Activated CD4-positive, alpha-beta memory T cell treated with anti-CD3 and anti-CD28 coated beads for 36 hours (primary cell): ENCODE measurements at regions not wholly inside any gene's neighbourhood (a gene's known extent, or its start where the extent isn't known, plus 50 kb on each side); places are given as distances from the start of the nearest gene placed in this dataset.
A peak's percentile ranks its signal among the peaks of the same experiment; 100 is the strongest.
"Not testable (repeated sequence)": the region's sequence is repeated elsewhere in the genome, so short reads cannot be mapped to it uniquely, and the experiment has no call there.

ENCODE experiments used
- CTCF ChIA-PET: fragments of 350-600 bp; sonication (Branson Sonifier 250); formaldehyde crosslinking; loops from one replicate; lab custom pipeline; 2021; ENCODE audit warnings: antibody characterized with exemption, inconsistent platforms; lab: Charles Lee
- POLR2A ChIA-PET: fragments of 350-600 bp; sonication (Branson Sonifier 250); formaldehyde crosslinking; loops from one replicate; lab custom pipeline; 2021; ENCODE audit warnings: antibody characterized with exemption; lab: Charles Lee
- DNase-seq: peaks from one replicate; pipeline ENCODE4 v3.0.0-alpha.2; 2020
- H3K27ac Mint-ChIP-seq: one replicate; pipeline ENCODE4 v1.8.0; 2021; ENCODE audit warnings: mixed read lengths
- H3K27me3 Mint-ChIP-seq: one replicate; pipeline ENCODE4 v1.8.0; 2021; ENCODE audit warnings: mixed read lengths
- H3K36me3 Mint-ChIP-seq: one replicate; pipeline ENCODE4 v1.8.0; 2021; ENCODE audit warnings: mixed read lengths
- H3K4me1 Mint-ChIP-seq: one replicate; pipeline ENCODE4 v1.8.0; 2021; ENCODE audit warnings: low read depth, mixed read lengths
- H3K4me3 Mint-ChIP-seq: one replicate; pipeline ENCODE4 v1.8.0; 2021; ENCODE audit warnings: mild to moderate bottlenecking, mixed read lengths
- H3K9me3 Mint-ChIP-seq: one replicate; pipeline ENCODE4 v1.8.0; 2021; ENCODE audit warnings: mixed read lengths
- intact Hi-C: fragments of 100-400 bp; cut with micrococcal nuclease; formaldehyde crosslinking; loops from one replicate; pipeline ENCODE4 v1.15.1; 2023

DNA sequence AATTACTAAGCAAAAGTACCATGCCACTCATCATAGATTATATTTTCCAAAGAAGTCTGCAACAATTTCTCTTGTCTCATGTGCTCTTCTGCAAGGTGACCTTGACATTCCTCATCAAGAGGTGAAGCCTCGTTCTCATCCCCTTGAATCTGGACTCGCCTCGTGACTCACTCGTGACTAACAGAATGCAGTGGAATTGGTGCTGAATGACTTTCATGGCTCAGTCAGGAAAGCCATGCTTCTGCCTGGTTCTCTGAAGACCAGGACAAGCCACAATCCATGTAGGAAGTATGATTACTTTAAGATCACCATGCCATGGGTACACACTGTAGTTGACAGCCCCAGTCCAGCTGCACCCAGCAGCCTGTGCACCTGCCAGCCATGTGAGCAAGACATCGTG lies 335.8 kb downstream of the GADD45G start:
- intact Hi-C loops, result no loop called here
- Mint-ChIP-seq H3K27ac (no peak overlapping the region), H3K4me3 (no peak overlapping the region), H3K27me3 (peaks cover 25% of the 10 kb centered on the region), H3K36me3 (no peaks in the 10 kb centered on the region), H3K9me3 (no peaks in the 10 kb centered on the region), H3K4me1 (peaks cover 9% of the 10 kb centered on the region)
- ChIA-PET POLR2A (no interaction called here), CTCF (interaction anchor here (1.4 kb wide), 1 partner anchor 346 kb away, joined by 3 read pairs; no protein-coding TSS in a partner anchor)
- DNase-seq, result no peak

DNA sequence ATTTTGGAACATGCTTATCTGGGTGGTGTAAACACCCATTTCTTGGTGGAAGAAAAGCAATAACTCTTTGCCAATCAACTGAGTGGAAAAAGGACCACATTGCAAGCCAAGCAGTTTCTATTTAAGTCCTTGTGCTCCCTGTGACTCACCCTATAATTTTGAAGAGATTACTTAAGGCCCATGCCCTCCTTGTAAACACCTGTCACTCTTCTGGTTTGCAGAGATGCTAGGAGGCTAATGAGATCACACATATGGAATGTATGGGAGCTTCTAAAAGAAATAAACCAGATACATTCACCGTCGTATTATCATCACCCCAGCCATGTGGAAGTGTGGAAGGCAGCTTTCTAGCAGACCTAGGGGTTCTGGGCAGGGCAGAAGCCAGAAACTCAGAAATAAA lies 337.1 kb downstream of the GADD45G start:
- no peak overlapping the region for H3K4me3 Mint-ChIP-seq
- no peaks in the 10 kb centered on the region for H3K36me3 Mint-ChIP-seq
- DNase-seq, result no peak
- ChIA-PET POLR2A (no interaction called here), CTCF (interaction anchor here (1.1 kb wide), 1 partner anchor 160 kb away, joined by 3 read pairs; no protein-coding TSS in a partner anchor)
- H3K27ac Mint-ChIP-seq, result no peak overlapping the region
- intact Hi-C loops, result no loop called here
- H3K27me3 Mint-ChIP-seq, result peaks cover 23% of the 10 kb centered on the region
- peaks cover 9% of the 10 kb centered on the region for H3K4me1 Mint-ChIP-seq
- no peaks in the 10 kb centered on the region for H3K9me3 Mint-ChIP-seq

GRCh38 chr9:89942643-89943042 lies 337.8 kb downstream of the GADD45G start:
- intact Hi-C loops, result no loop called here
- DNase-seq, result no peak
- ChIA-PET CTCF (interaction anchor here (1.1 kb wide), 1 partner anchor 160 kb away, joined by 3 read pairs; no protein-coding TSS in a partner anchor), POLR2A (no interaction called here)
- H3K4me3 Mint-ChIP-seq, result no peak overlapping the region
- no peak overlapping the region for H3K27ac Mint-ChIP-seq
- no peaks in the 10 kb centered on the region for H3K36me3 Mint-ChIP-seq
- peaks cover 9% of the 10 kb centered on the region for H3K4me1 Mint-ChIP-seq
- no peaks in the 10 kb centered on the region for H3K9me3 Mint-ChIP-seq
- peaks cover 23% of the 10 kb centered on the region for H3K27me3 Mint-ChIP-seq

GRCh38 chr9:89943309-89943708 lies 338.5 kb downstream of the GADD45G start:
- no peak for DNase-seq
- Mint-ChIP-seq H3K4me3 (no peak overlapping the region), H3K27me3 (peaks cover 23% of the 10 kb centered on the region), H3K36me3 (no peaks in the 10 kb centered on the region), H3K27ac (no peak overlapping the region), H3K9me3 (no peaks in the 10 kb centered on the region), H3K4me1 (peaks cover 9% of the 10 kb centered on the region)
- POLR2A ChIA-PET, result no interaction called here
- intact Hi-C loops, result no loop called here
- CTCF ChIA-PET, result interaction anchor here (0.5 to 1.4 kb wide), 2 partner anchors 17 to 345 kb away, joined by 3 to 4 read pairs; no protein-coding TSS in a partner anchor

GRCh38 chr9:89943728-89944127 lies 338.9 kb downstream of the GADD45G start:
- H3K9me3 Mint-ChIP-seq, result no peaks in the 10 kb centered on the region
- ChIA-PET CTCF (interaction anchor here (0.5 to 1.4 kb wide), 2 partner anchors 17 to 346 kb away, joined by 3 to 4 read pairs; no protein-coding TSS in a partner anchor), POLR2A (no interaction called here)
- no peak for DNase-seq
- H3K4me1 Mint-ChIP-seq, result peaks cover 9% of the 10 kb centered on the region
- no peak overlapping the region for H3K4me3 Mint-ChIP-seq
- H3K36me3 Mint-ChIP-seq, result no peaks in the 10 kb centered on the region
- no peak overlapping the region for H3K27ac Mint-ChIP-seq
- intact Hi-C loops, result no loop called here
- H3K27me3 Mint-ChIP-seq, result peaks cover 22% of the 10 kb centered on the region

GRCh38 chr9:89945133-89945532 lies 340.3 kb downstream of the GADD45G start:
- no peaks in the 10 kb centered on the region for H3K9me3 Mint-ChIP-seq
- peaks cover 9% of the 10 kb centered on the region for H3K4me1 Mint-ChIP-seq
- peaks cover 11% of the 10 kb centered on the region for H3K27me3 Mint-ChIP-seq
- H3K4me3 Mint-ChIP-seq, result no peak overlapping the region
- no peak for DNase-seq
- ChIA-PET CTCF (no interaction called here), POLR2A (no interaction called here)
- intact Hi-C loops, result no loop called here
- H3K27ac Mint-ChIP-seq, result no peak overlapping the region
- H3K36me3 Mint-ChIP-seq, result no peaks in the 10 kb centered on the region

DNA sequence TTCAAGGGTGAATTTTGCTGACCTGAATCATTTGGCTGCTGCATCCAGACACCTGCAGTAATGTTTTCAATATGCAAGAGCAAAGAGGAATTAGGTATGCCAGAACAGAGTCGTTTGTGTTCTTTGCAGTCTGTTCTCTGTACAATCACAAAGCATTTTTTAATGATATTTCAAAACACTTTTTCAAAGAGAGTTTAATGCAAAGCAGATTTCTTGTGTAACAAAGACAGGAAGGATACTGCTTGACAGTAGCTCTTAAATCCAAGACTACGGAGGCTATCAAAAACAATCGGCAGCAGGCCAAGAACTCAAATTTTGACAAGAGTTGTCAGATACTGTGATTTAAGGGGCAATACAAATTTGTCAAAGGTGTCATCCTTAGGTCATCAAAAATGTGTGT lies 341.9 kb downstream of the GADD45G start:
- Mint-ChIP-seq H3K4me3 (no peak overlapping the region), H3K4me1 (peaks cover 8% of the 10 kb centered on the region), H3K27ac (no peak overlapping the region), H3K36me3 (no peaks in the 10 kb centered on the region), H3K9me3 (no peaks in the 10 kb centered on the region), H3K27me3 (peaks cover 5% of the 10 kb centered on the region)
- intact Hi-C loops, result no loop called here
- no peak for DNase-seq
- POLR2A ChIA-PET, result no interaction called here
- CTCF ChIA-PET, result no interaction called here

DNA sequence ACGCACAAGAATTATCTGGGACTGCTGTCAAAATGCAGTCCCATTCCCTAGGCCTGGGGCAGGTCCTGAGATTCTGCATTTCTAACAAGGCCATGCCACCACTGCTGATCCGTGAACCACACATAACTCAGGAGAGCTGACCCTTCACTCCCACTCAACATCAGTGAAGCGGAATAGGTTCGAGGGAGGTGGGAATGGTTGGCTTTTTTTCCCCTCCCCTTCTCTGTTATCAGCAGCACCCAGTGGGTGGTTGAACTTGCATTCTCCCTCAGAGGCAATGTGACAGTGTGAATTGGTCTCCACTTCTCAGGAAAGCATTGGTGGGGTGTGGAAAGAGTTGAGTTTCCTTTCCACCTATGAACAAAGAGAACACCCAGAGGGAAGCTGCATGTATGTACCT lies 344.3 kb downstream of the GADD45G start:
- Mint-ChIP-seq H3K27ac (no peak overlapping the region), H3K36me3 (no peaks in the 10 kb centered on the region), H3K4me3 (no peak overlapping the region), H3K27me3 (peaks cover 2% of the 10 kb centered on the region), H3K4me1 (peaks cover 20% of the 10 kb centered on the region), H3K9me3 (peaks cover 8% of the 10 kb centered on the region)
- intact Hi-C loops, result no loop called here
- DNase-seq, result no peak
- CTCF ChIA-PET, result no interaction called here
- POLR2A ChIA-PET, result no interaction called here

GRCh38 chr9:89951675-89952074 lies 346.9 kb downstream of the GADD45G start:
- no peak for DNase-seq
- POLR2A ChIA-PET, result interaction anchor here (0.9 to 2.6 kb wide), 3 partner anchors 18 to 32 kb away, joined by 3 to 10 read pairs (median 5); no protein-coding TSS in a partner anchor

DNA sequence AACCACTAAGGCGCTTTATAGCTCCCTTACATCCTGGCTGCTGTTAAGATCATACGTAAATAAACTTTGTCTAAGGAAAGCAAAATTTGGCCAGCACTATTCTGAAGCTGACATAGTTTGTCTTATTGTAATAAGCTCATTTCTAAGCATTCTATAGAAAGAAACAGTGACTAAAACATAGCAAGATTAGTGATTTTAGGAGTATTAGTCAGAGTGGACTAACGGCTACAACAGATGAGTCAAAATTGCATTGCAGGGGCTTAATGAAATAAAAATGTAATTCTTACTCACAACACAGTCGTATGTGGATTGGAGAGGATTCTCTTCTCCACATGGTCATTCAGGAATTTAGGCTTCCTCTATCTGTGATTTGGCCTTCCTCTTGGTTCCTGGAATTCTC lies 347.6 kb downstream of the GADD45G start:
- H3K4me3 Mint-ChIP-seq, result no peak overlapping the region
- peaks cover 8% of the 10 kb centered on the region for H3K9me3 Mint-ChIP-seq
- ChIA-PET POLR2A (interaction anchor here (0.9 to 2.6 kb wide), 3 partner anchors 17 to 32 kb away, joined by 3 to 10 read pairs (median 5); no protein-coding TSS in a partner anchor), CTCF (interaction anchor here (0.6 to 2.0 kb wide), 5 partner anchors 9 to 349 kb away, joined by 3 to 9 read pairs (median 3); no protein-coding TSS in a partner anchor)
- peaks cover 2% of the 10 kb centered on the region for H3K27me3 Mint-ChIP-seq
- no peaks in the 10 kb centered on the region for H3K36me3 Mint-ChIP-seq
- no peak for DNase-seq
- peaks cover 22% of the 10 kb centered on the region for H3K4me1 Mint-ChIP-seq
- peak overlapping the region; percentile 64 for H3K27ac Mint-ChIP-seq
- intact Hi-C loops, result loop anchor here (1.0 to 2.0 kb wide), 3 partner anchors 16 to 31 kb away; no protein-coding TSS in a partner anchor

More at GRCh38 chr9:89951675-89952074, 346.9 kb downstream of the GADD45G start:
- Mint-ChIP-seq H3K4me3 (no peak overlapping the region), H3K4me1 (peaks cover 22% of the 10 kb centered on the region), H3K9me3 (peaks cover 8% of the 10 kb centered on the region), H3K27me3 (peaks cover 2% of the 10 kb centered on the region), H3K36me3 (no peaks in the 10 kb centered on the region), H3K27ac (no peak overlapping the region)
- intact Hi-C loops, result loop anchor here (1.0 to 2.0 kb wide), 3 partner anchors 17 to 32 kb away; no protein-coding TSS in a partner anchor
- CTCF ChIA-PET, result interaction anchor here (0.6 to 2.0 kb wide), 3 partner anchors 9 to 349 kb away, joined by 3 to 9 read pairs (median 4); no protein-coding TSS in a partner anchor

GRCh38 chr9:89953263-89953662 lies 348.5 kb downstream of the GADD45G start:
- Mint-ChIP-seq H3K4me1 (peaks cover 22% of the 10 kb centered on the region), H3K27ac (peak overlapping the region; percentile 64)
- not testable (repeated sequence) for H3K4me3 Mint-ChIP-seq, H3K27me3 Mint-ChIP-seq, DNase-seq, H3K36me3 Mint-ChIP-seq, H3K9me3 Mint-ChIP-seq
- intact Hi-C loops, result loop anchor here (2.0 kb wide), 1 partner anchor 16 kb away; no protein-coding TSS in a partner anchor
- POLR2A ChIA-PET, result interaction anchor here (1.0 to 2.6 kb wide), 2 partner anchors 16 to 31 kb away, joined by 3 to 10 read pairs; no protein-coding TSS in a partner anchor
- CTCF ChIA-PET, result interaction anchor here (1.2 to 2.0 kb wide), 3 partner anchors 27 to 350 kb away, joined by 3 to 9 read pairs (median 3); no protein-coding TSS in a partner anchor

DNA sequence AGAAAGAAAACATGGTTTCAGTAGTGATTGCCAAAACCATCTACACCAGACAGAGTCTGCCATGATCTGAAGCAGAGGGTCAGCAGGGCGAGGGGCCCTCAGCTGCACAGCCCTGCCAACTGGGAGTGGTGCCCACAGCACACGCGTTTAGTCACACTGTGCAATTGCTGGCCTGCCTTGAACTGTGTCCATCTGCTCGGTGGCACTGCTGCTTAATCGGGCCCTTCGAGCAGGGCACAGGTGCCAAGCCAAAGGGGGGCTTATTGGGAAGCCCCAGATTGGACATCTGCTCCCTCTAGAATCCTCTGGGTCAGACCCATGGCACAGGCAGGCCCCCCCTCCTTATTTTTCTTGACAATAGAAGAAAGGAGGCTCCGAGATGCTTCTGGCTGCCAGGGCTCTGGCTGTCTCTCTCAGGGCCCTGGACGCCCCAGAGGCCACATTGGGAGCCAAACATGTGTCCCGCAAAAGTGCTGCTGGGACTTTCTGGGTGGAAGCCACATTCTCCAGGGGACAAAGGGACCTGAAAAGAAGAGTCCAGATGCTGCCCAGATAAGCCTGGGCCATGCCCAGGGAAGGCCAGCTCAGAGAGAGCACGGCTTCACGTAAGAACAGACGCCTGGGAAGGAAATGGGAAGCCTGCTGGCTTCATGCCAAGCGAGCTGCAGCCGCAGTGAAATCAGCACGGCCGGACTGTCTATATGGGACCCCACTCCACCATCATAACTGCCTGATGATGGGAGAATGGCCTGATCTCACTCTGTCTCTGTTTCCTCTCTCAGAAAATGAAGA lies 349.2 kb downstream of the GADD45G start:
- Mint-ChIP-seq H3K27ac (no peak overlapping the region), H3K27me3 (peaks cover 2% of the 10 kb centered on the region), H3K4me3 (no peak overlapping the region), H3K9me3 (peaks cover 8% of the 10 kb centered on the region), H3K36me3 (no peaks in the 10 kb centered on the region), H3K4me1 (peaks cover 22% of the 10 kb centered on the region)
- CTCF ChIA-PET, result interaction anchor here (1.5 to 2.0 kb wide), 2 partner anchors 27 to 351 kb away, joined by 3 to 9 read pairs; no protein-coding TSS in a partner anchor
- no peak for DNase-seq
- intact Hi-C loops, result loop anchor here (2.0 kb wide), 1 partner anchor 15 kb away; no protein-coding TSS in a partner anchor
- POLR2A ChIA-PET, result interaction anchor here (1.0 to 2.6 kb wide), 2 partner anchors 15 to 30 kb away, joined by 3 to 10 read pairs; no protein-coding TSS in a partner anchor
